ENCODE measurements at regions not wholly inside any gene's neighbourhood (a gene's known extent, or its start where the extent isn't known, plus 50 kb on each side); places are given as distances from the start of the nearest gene placed in this dataset.

DNA sequence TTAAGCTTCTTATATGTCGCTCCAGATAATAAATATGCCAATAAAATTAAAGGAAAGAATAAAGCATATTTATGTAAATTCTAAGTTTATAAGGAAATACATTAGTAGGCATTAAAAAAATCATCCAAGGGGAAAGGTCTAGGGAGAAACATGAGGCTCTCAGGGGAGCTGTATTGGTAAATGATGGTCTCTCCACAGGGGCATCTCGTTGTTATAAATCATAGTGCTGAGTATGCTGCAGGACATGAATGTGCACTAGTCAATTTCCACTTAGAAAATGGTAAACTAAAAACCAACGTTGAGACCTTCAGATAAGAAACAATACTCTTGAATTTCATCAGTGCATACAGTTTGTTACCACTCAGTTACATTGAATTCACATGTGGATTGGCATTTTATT, 194.0 kb upstream of the AHR start:
- no peaks in the 10 kb centered on the region for H3K36me3 Mint-ChIP-seq (ENCODE audit: low read depth)
- DNase-seq (no peak), ATAC-seq (ENCODE audit: poor library complexity) (no peak)
- intact Hi-C loops (cut with DNase I, micrococcal nuclease) = no loop called here
- Histone ChIP-seq H3K4me1 (ENCODE audit: insufficient read depth, low read length) (no peaks in the 10 kb centered on the region), H3K9me3 (ENCODE audit: control insufficient read depth in 1 of 2, insufficient read depth in 1 of 2, low read length in 2 of 2) (no peaks in the 10 kb centered on the region), H3K27ac (ENCODE audit: low read depth in 1 of 2, low read length in 2 of 2) (no peak overlapping the region), H3K4me3 (ENCODE audit: low read length) (no peak overlapping the region), H3K36me3 (ENCODE audit: insufficient read depth, low read length) (no peaks in the 10 kb centered on the region), H3K27me3 (ENCODE audit: control insufficient read depth in 1 of 2, insufficient read depth in 2 of 2, low read length in 2 of 2) (no peaks in the 10 kb centered on the region)
- POLR2A ChIA-PET = no interaction called here
- H3K27ac Mint-ChIP-seq = no peak overlapping the region
- no peaks in the 10 kb centered on the region for H3K4me1 Mint-ChIP-seq (ENCODE audit: low read depth)
- TF ChIP-seq, protein P1, sequence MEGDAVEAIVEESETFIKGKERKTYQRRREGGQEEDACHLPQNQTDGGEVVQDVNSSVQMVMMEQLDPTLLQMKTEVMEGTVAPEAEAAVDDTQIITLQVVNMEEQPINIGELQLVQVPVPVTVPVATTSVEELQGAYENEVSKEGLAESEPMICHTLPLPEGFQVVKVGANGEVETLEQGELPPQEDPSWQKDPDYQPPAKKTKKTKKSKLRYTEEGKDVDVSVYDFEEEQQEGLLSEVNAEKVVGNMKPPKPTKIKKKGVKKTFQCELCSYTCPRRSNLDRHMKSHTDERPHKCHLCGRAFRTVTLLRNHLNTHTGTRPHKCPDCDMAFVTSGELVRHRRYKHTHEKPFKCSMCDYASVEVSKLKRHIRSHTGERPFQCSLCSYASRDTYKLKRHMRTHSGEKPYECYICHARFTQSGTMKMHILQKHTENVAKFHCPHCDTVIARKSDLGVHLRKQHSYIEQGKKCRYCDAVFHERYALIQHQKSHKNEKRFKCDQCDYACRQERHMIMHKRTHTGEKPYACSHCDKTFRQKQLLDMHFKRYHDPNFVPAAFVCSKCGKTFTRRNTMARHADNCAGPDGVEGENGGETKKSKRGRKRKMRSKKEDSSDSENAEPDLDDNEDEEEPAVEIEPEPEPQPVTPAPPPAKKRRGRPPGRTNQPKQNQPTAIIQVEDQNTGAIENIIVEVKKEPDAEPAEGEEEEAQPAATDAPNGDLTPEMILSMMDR (IDR thresholded peaks at IDR 0.05) = no peak
- H3K4me3 Mint-ChIP-seq = no peak overlapping the region
- CTCF ChIA-PET = no interaction called here
- H3K27me3 Mint-ChIP-seq = no peaks in the 10 kb centered on the region
- H3K9me3 Mint-ChIP-seq = no peaks in the 10 kb centered on the region

DNA sequence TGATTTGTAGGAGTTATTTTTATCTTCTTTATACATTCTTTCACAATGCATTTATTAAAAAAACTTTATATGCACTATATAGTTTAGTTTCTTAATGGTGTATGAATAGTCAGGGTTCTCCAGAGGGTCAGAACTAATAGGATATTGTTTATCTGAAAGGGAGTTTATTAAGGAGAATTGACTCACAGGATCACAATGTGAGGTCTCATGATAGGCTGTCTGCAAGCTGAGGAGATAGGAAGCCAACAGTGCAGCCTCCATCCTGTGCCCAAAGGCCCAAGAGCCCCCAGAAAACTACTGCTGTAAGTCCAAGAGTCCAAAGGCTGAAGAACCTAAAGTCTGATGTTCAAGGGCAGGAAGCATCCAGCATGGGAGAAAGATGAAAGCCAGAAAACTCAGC, 192.8 kb upstream of the AHR start:
- POLR2A ChIA-PET = no interaction called here
- Mint-ChIP-seq H3K27me3 (no peaks in the 10 kb centered on the region), H3K27ac (no peak overlapping the region)

DNA sequence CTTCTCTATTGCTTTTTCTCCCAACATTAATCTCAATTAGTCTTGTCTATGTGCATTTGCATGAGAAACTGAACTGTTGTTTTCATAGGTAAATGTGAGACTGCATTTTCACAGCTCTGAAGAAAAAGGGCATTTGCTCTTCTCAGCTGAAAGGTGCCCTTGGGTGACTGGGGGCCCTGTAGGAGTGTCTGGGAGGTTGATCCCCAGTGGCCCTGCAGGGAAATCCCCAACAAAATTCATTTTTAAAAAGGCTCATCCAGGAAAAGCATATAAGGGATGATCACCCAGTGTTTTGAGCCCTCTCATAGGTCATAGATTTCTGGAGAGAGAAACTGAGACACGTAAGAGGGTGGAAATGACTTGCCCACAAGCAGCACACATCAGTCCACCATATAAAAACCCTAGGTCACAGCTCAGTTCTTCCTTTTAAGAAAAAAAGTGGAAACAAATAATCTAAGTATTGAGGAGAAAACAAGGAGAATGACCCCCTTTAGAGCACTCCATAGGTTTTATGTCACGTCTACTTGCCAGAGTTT, 190.3 kb upstream of the AHR start:
- Histone ChIP-seq H3K4me1 (ENCODE audit: insufficient read depth, low read length) (no peaks in the 10 kb centered on the region), H3K4me3 (ENCODE audit: low read length) (no peak overlapping the region), H3K27me3 (ENCODE audit: control insufficient read depth in 1 of 2, insufficient read depth in 2 of 2, low read length in 2 of 2) (no peaks in the 10 kb centered on the region), H3K36me3 (ENCODE audit: insufficient read depth, low read length) (no peaks in the 10 kb centered on the region), H3K9me3 (ENCODE audit: control insufficient read depth in 1 of 2, insufficient read depth in 1 of 2, low read length in 2 of 2) (no peaks in the 10 kb centered on the region), H3K27ac (ENCODE audit: low read depth in 1 of 2, low read length in 2 of 2) (no peak overlapping the region)
- Mint-ChIP-seq H3K4me1 (ENCODE audit: low read depth) (no peaks in the 10 kb centered on the region), H3K27ac (no peak overlapping the region), H3K9me3 (no peaks in the 10 kb centered on the region), H3K27me3 (no peaks in the 10 kb centered on the region), H3K36me3 (ENCODE audit: low read depth) (no peaks in the 10 kb centered on the region), H3K4me3 (no peak overlapping the region)
- TF ChIP-seq, protein P1 (IDR thresholded peaks at IDR 0.05) = no peak
- intact Hi-C loops (cut with DNase I, micrococcal nuclease) = no loop called here
- DNase-seq (no peak), ATAC-seq (ENCODE audit: poor library complexity) (no peak)
- ChIA-PET POLR2A (no interaction called here), CTCF (no interaction called here)

More for the DNA sequence above, 192.8 kb upstream of the AHR start:
- Mint-ChIP-seq H3K4me1 (ENCODE audit: low read depth) (no peaks in the 10 kb centered on the region), H3K9me3 (no peaks in the 10 kb centered on the region), H3K4me3 (no peak overlapping the region), H3K36me3 (ENCODE audit: low read depth) (no peaks in the 10 kb centered on the region)
- DNase-seq = no peak
- no peaks in the 10 kb centered on the region for H3K27me3 ChIP-seq (ENCODE audit: control insufficient read depth in 1 of 2, insufficient read depth in 2 of 2, low read length in 2 of 2)
- no peak for ATAC-seq (ENCODE audit: poor library complexity)
- TF ChIP-seq, protein P1 (IDR thresholded peaks at IDR 0.05) = no peak
- H3K4me3 ChIP-seq (ENCODE audit: low read length) = no peak overlapping the region
- intact Hi-C loops (cut with DNase I, micrococcal nuclease) = no loop called here
- no peak overlapping the region for H3K27ac ChIP-seq (ENCODE audit: low read depth in 1 of 2, low read length in 2 of 2)
- no peaks in the 10 kb centered on the region for H3K9me3 ChIP-seq (ENCODE audit: control insufficient read depth in 1 of 2, insufficient read depth in 1 of 2, low read length in 2 of 2)
- H3K4me1 ChIP-seq (ENCODE audit: insufficient read depth, low read length) = no peaks in the 10 kb centered on the region
- no peaks in the 10 kb centered on the region for H3K36me3 ChIP-seq (ENCODE audit: insufficient read depth, low read length)
- CTCF ChIA-PET = no interaction called here

All from CD4-positive, alpha-beta T cell (primary cell).